HG02981 (cell line): ENCODE measurements at regions not wholly inside any gene's neighbourhood (a gene's known extent, or its start where the extent isn't known, plus 50 kb on each side); places are given as distances from the start of the nearest gene placed in this dataset.

Experiments used
- ATAC-seq: cut with Tn5 transposase; IDR thresholded peaks from one replicate; pipeline ENCODE4 v1.9.1; 2021; ENCODE audit warnings: mild to moderate bottlenecking, moderate library complexity; ENCODE audit not compliant: unreplicated experiment

- no peak for ATAC-seq
Observed at GRCh38 chr7:45343746-45344145, 186.2 kb downstream of the RAMP3 start.

GRCh38 chr7:45347804-45348203 is 190.2 kb downstream of the RAMP3 start:
- no peak for ATAC-seq

- ATAC-seq, result no peak
Observed at GRCh38 chr7:45349090-45349489, 191.5 kb downstream of the RAMP3 start.

- ATAC-seq, result no peak
Observed at GRCh38 chr7:45350896-45351295, 193.3 kb downstream of the RAMP3 start.

GRCh38 chr7:45358287-45358686 is 200.7 kb downstream of the RAMP3 start:
- no peak for ATAC-seq

- ATAC-seq, result no peak
Observed at GRCh38 chr7:45359250-45359649, 201.7 kb downstream of the RAMP3 start.

- ATAC-seq, result no peak
Observed at GRCh38 chr7:45359776-45360175, 202.2 kb downstream of the RAMP3 start.

- ATAC-seq, result no peak
Observed at GRCh38 chr7:45363669-45364068, 206.1 kb downstream of the RAMP3 start.

GRCh38 chr7:45365341-45365740 is 207.8 kb downstream of the RAMP3 start:
- ATAC-seq, result no peak

- ATAC-seq, result no peak
Observed at GRCh38 chr7:45366475-45366874, 207.7 kb upstream of the ADCY1 start.

- no peak for ATAC-seq
Observed at GRCh38 chr7:45367026-45367425, 207.1 kb upstream of the ADCY1 start.

GRCh38 chr7:45368129-45368807 is 205.9 kb upstream of the ADCY1 start:
- no peak for ATAC-seq

GRCh38 chr7:45384499-45384898 is 189.7 kb upstream of the ADCY1 start:
- ATAC-seq, result no peak

GRCh38 chr7:45387837-45388236 is 186.3 kb upstream of the ADCY1 start:
- ATAC-seq, result no peak

- ATAC-seq, result no peak
Observed at GRCh38 chr7:45389073-45389872, 184.9 kb upstream of the ADCY1 start.

- ATAC-seq, result no peak
Observed at GRCh38 chr7:45390180-45390579, 184.0 kb upstream of the ADCY1 start.

- ATAC-seq, result no peak
Observed at GRCh38 chr7:45390731-45391130, 183.4 kb upstream of the ADCY1 start.

GRCh38 chr7:45391618-45392451 is 182.3 kb upstream of the ADCY1 start:
- no peak for ATAC-seq

GRCh38 chr7:45394117-45394708 is 180.0 kb upstream of the ADCY1 start:
- no peak for ATAC-seq

GRCh38 chr7:45399069-45399468 is 175.1 kb upstream of the ADCY1 start:
- ATAC-seq, result no peak

GRCh38 chr7:45400680-45401079 is 173.5 kb upstream of the ADCY1 start:
- ATAC-seq, result no peak
